ENCODE measurements at regions not wholly inside any gene's neighbourhood (a gene's known extent, or its start where the extent isn't known, plus 50 kb on each side); places are given as distances from the start of the nearest gene placed in this dataset.

DNA sequence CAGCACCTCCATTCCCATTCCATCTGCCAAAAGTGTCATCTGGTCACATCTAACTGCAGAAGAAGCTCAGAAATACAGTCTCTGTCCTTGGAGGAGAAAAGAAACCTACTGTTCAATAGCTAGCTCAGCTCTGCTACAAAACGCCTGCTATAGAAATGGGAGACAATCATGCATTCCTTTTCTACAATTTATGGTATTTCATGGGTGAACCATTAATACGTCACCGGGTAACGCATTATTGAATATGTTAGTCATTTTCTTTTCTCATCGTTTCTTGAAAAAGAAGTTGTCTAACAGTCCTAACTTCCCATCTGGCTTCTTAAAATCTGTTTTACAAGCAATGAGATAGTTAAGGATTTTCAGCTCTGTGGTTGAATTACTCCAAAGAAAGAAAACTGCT lies 496.7 kb upstream of the RBFOX1 start:
- no peak for TF ChIP-seq POLR2AphosphoS5 (IDR thresholded peaks at IDR 0.05; ENCODE audit: borderline replicate concordance, low read depth, low read length)
- TF ChIP-seq EZH2 (IDR thresholded peaks at IDR 0.05): no peak
- no peak for TF ChIP-seq FOXP2 (optimal IDR thresholded peaks at IDR 0.05; ENCODE audit: control extremely low read depth, extremely low read length, insufficient read depth)

All from SK-N-MC (cell line).